HEK293T (cell line): ENCODE measurements at regions not wholly inside any gene's neighbourhood (a gene's known extent, or its start where the extent isn't known, plus 50 kb on each side); places are given as distances from the start of the nearest gene placed in this dataset.

ENCODE experiments used
- ARNT ChIP-seq: fragments of 450-650 bp; IDR thresholded peaks from 2 replicates; pipeline ENCODE4 v1.6.1; 2017; ENCODE audit warnings: mild to moderate bottlenecking
- BHLHE40 ChIP-seq: fragments of 450-650 bp; IDR thresholded peaks from 2 replicates; pipeline ENCODE4 v1.6.1; 2016; ENCODE audit warnings: mild to moderate bottlenecking, moderate library complexity, borderline replicate concordance
- ELF4 ChIP-seq: fragments of 450-650 bp; IDR thresholded peaks from 2 replicates; pipeline ENCODE4 v1.6.1; 2017; ENCODE audit warnings: antibody characterized with exemption
- FOXA1 ChIP-seq: fragments of 450-650 bp; IDR thresholded peaks from 2 replicates; pipeline ENCODE4 v1.6.1; 2016; ENCODE audit warnings: mild to moderate bottlenecking
- FOXK2 ChIP-seq: fragments of 450-650 bp; IDR thresholded peaks from 2 replicates; pipeline ENCODE4 v1.6.1; 2016; ENCODE audit warnings: mild to moderate bottlenecking
- L3MBTL2 ChIP-seq: fragments of 450-650 bp; conservative IDR thresholded peaks from 2 replicates; pipeline ENCODE4 v1.6.1; 2016; ENCODE audit warnings: mild to moderate bottlenecking
- LEF1 ChIP-seq: fragments of 450-650 bp; IDR thresholded peaks from 2 replicates; pipeline ENCODE4 v1.6.1; 2017; ENCODE audit warnings: mild to moderate bottlenecking, borderline replicate concordance
- NFRKB ChIP-seq: fragments of 450-650 bp; IDR thresholded peaks from 2 replicates; pipeline ENCODE4 v1.6.1; 2016; ENCODE audit warnings: mild to moderate bottlenecking, moderate library complexity
- SUZ12 ChIP-seq: fragments of 450-650 bp; IDR thresholded peaks from 2 replicates; pipeline ENCODE4 v1.6.1; 2016; ENCODE audit warnings: mild to moderate bottlenecking
- TARDBP ChIP-seq: fragments of 450-650 bp; IDR thresholded peaks from 2 replicates; pipeline ENCODE4 v1.6.1; 2016

GRCh38 chr2:239726631-239727181, 298.4 kb downstream of the NDUFA10 start:
- no peak for TF ChIP-seq FOXK2
- TF ChIP-seq ELF4 = no peak
- no peak for TF ChIP-seq ARNT
- TF ChIP-seq LEF1 = no peak
- TF ChIP-seq SUZ12 = no peak
- no peak for TF ChIP-seq BHLHE40
- no peak for TF ChIP-seq FOXA1
- no peak for TF ChIP-seq L3MBTL2
- TF ChIP-seq TARDBP = no peak
- no peak for TF ChIP-seq NFRKB
